ENCODE measurements at regions not wholly inside any gene's neighbourhood (a gene's known extent, or its start where the extent isn't known, plus 50 kb on each side); places are given as distances from the start of the nearest gene placed in this dataset.

DNA sequence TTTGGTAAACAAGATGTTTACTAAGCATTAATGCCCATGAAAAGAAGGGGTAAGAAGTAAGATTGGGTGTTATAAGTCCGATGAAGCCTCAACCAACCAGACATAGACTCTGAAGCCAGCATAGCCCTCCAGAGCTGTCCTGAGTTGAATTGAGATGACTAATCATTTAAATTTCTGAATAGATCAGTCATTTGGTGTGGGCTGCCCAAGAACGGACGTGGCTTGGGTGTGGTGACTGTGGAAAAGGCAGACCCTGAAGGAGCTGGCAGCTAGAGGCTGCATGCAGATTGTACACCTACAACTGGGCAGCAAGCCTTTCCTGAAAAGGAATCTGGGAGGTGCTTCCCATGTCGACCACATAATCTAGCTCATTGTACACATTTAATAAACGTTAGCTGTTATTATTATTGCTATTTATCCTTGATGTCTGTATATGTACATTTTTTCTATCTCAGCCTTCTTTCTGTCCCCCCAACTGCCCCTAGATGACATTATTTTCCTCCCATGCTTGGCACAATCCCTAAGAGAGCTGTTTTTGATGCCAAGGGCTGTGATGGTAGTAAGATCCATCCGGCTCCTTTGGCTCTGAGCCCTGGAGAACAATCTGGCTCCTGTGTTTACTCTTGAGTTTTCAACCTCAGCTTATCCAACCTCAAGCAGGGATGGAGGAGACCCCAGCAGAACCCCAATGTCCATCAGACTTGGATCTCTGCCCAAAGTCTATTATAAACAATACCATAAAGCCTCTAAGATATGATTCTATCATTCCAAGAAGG is 57.6 kb upstream of the JAG1 start:
- TF ChIP-seq CTCF (IDR thresholded peaks at IDR 0.05) (no peak), RAD21 (IDR thresholded peaks at IDR 0.05; ENCODE audit: low read length) (no peak), GABPA (IDR thresholded peaks at IDR 0.05; ENCODE audit: low read depth) (no peak), REST (IDR thresholded peaks at IDR 0.05; ENCODE audit: low read depth, low read length) (no peak), CHD2 (IDR thresholded peaks at IDR 0.05; ENCODE audit: low read length, partially characterized antibody) (no peak), RFX5 (IDR thresholded peaks at IDR 0.05; ENCODE audit: low read length) (no peak), SMC3 (IDR thresholded peaks at IDR 0.05; ENCODE audit: low read depth, low read length) (no peak), EP300 (IDR thresholded peaks at IDR 0.05; ENCODE audit: borderline replicate concordance in 1 of 2, low read depth in 1 of 2, low read length in 1 of 2) (no peak), JUND (IDR thresholded peaks at IDR 0.05) (0 out of 2 replicates have a peak, but pooled peaks have one; percentile 5), RXRA (IDR thresholded peaks at IDR 0.05; ENCODE audit: borderline replicate concordance, low read depth) (no peak), YY1 (IDR thresholded peaks at IDR 0.05; ENCODE audit: low read depth) (no peak)
- TF ChIP-seq, protein P1, sequence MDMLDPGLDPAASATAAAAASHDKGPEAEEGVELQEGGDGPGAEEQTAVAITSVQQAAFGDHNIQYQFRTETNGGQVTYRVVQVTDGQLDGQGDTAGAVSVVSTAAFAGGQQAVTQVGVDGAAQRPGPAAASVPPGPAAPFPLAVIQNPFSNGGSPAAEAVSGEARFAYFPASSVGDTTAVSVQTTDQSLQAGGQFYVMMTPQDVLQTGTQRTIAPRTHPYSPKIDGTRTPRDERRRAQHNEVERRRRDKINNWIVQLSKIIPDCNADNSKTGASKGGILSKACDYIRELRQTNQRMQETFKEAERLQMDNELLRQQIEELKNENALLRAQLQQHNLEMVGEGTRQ (IDR thresholded peaks at IDR 0.05; ENCODE audit: borderline replicate concordance, low read depth, low read length) = no peak
